ENCODE measurements at regions not wholly inside any gene's neighbourhood (a gene's known extent, or its start where the extent isn't known, plus 50 kb on each side); places are given as distances from the start of the nearest gene placed in this dataset.

GRCh38 chr3:27584874-27585273 lies 100.7 kb upstream of the SLC4A7 start:
- TF ChIP-seq, protein P1, sequence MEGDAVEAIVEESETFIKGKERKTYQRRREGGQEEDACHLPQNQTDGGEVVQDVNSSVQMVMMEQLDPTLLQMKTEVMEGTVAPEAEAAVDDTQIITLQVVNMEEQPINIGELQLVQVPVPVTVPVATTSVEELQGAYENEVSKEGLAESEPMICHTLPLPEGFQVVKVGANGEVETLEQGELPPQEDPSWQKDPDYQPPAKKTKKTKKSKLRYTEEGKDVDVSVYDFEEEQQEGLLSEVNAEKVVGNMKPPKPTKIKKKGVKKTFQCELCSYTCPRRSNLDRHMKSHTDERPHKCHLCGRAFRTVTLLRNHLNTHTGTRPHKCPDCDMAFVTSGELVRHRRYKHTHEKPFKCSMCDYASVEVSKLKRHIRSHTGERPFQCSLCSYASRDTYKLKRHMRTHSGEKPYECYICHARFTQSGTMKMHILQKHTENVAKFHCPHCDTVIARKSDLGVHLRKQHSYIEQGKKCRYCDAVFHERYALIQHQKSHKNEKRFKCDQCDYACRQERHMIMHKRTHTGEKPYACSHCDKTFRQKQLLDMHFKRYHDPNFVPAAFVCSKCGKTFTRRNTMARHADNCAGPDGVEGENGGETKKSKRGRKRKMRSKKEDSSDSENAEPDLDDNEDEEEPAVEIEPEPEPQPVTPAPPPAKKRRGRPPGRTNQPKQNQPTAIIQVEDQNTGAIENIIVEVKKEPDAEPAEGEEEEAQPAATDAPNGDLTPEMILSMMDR (conservative IDR thresholded peaks at IDR 0.05; ENCODE audit: low read length), result no peak
- TF ChIP-seq EZH2phosphoT487 (IDR thresholded peaks at IDR 0.05; ENCODE audit: borderline replicate concordance, low read depth, low read length), result no peak
